Smooth muscle cell (in vitro differentiated cells): ENCODE measurements at regions not wholly inside any gene's neighbourhood (a gene's known extent, or its start where the extent isn't known, plus 50 kb on each side); places are given as distances from the start of the nearest gene placed in this dataset.
"Not testable (repeated sequence)": the region's sequence is repeated elsewhere in the genome, so short reads cannot be mapped to it uniquely, and the experiment has no call there.

Experiments used
- DNase-seq: peaks from one replicate; lab custom pipeline; 2025; ENCODE audit not compliant: unreplicated experiment; lab: John Stamatoyannopoulos, UW
- H2AFZ ChIP-seq: fragments of 200-600 bp; sonication (generic); 2 replicates; pipeline ENCODE4 v1.6.0; 2016; ENCODE audit warnings: antibody characterized with exemption, low read depth, mild to moderate bottlenecking
- H3F3A ChIP-seq: fragments of 200-600 bp; sonication (generic); 2 replicates; pipeline ENCODE4 v1.6.0; 2017; ENCODE audit warnings: antibody characterized with exemption, low read depth
- H3K27ac ChIP-seq: fragments of 200-600 bp; sonication (generic); 2 replicates; pipeline ENCODE4 v1.5.1; 2016; ENCODE audit warnings: low read depth, mild to moderate bottlenecking
- H3K27me3 ChIP-seq: fragments of 200-600 bp; sonication (generic); 2 replicates; pipeline ENCODE4 v1.6.1; 2016; ENCODE audit warnings: low read depth, mild to moderate bottlenecking
- H3K36me3 ChIP-seq: fragments of 200-600 bp; sonication (generic); 2 replicates; pipeline ENCODE4 v1.5.1; 2016; ENCODE audit warnings: low read depth
- H3K4me1 ChIP-seq: fragments of 200-600 bp; sonication (generic); 2 replicates; pipeline ENCODE4 v1.5.1; 2016; ENCODE audit warnings: low read depth
- H3K4me2 ChIP-seq: fragments of 200-600 bp; sonication (generic); 2 replicates; pipeline ENCODE4 v1.6.0; 2016; ENCODE audit warnings: mild to moderate bottlenecking
- H3K4me3 ChIP-seq: fragments of 200-600 bp; sonication (generic); 2 replicates; pipeline ENCODE4 v1.5.1; 2016; ENCODE audit warnings: mild to moderate bottlenecking
- H3K79me2 ChIP-seq: fragments of 200-600 bp; sonication (generic); 2 replicates; pipeline ENCODE4 v1.6.0; 2016; ENCODE audit warnings: low read depth, mild to moderate bottlenecking
- H3K9ac ChIP-seq: fragments of 200-600 bp; sonication (generic); 2 replicates; pipeline ENCODE4 v1.6.0; 2016; ENCODE audit warnings: low read depth
- H3K9me3 ChIP-seq: fragments of 200-600 bp; sonication (generic); replicated peaks from 2 replicates; pipeline ENCODE4 v1.5.1; 2016; ENCODE audit warnings: low read depth
- H4K20me1 ChIP-seq: fragments of 200-600 bp; sonication (generic); 2 replicates; pipeline ENCODE4 v1.6.0; 2016; ENCODE audit warnings: low read depth
- CTCF ChIP-seq: fragments of 200-600 bp; sonication (generic); IDR thresholded peaks from 2 replicates; pipeline ENCODE4 v1.5.1; 2017; ENCODE audit warnings: borderline replicate concordance, mild to moderate bottlenecking, antibody characterized with exemption; ENCODE audit not compliant: insufficient read depth, poor library complexity, severe bottlenecking
- WGBS: methylation state at CpG from one replicate; pipeline ENCODE4 v1.1.7; 2016; ENCODE audit warnings: low lambda C conversion rate; 5-methylcytosine and 5-hydroxymethylcytosine counted together

DNA sequence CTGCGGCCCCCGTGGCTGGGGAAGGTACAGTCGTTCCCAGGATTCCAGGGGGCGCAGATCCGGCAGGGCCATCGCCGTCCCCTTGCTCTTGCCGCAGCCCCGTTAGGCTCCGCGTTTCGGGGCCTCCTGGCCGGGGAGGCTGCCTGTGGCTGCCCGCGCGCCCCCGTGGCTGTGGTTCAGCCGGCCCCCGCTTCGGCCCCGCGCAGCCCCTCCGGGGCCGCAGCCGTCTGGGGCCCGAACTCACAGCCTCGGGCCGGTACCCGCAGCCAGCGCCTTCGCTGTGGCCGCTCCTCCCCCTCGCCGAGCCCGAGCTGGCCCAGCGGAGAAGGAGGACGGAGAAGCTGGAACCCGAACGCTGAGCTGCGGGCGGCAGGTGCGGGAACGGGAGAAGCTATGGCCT lies 1826.9 kb upstream of the DEFB115 start:
- no peak overlapping the region for H3K9ac ChIP-seq
- no peak for TF ChIP-seq CTCF
- no peaks in the 10 kb centered on the region for H3K9me3 ChIP-seq
- no peak for DNase-seq
- H3K4me3 ChIP-seq, result no peak overlapping the region
- no peaks in the 10 kb centered on the region for H4K20me1 ChIP-seq
- H2AFZ ChIP-seq, result no peak overlapping the region
- H3F3A ChIP-seq, result no peaks in the 10 kb centered on the region
- no peak overlapping the region for H3K4me2 ChIP-seq
- H3K36me3 ChIP-seq, result no peaks in the 10 kb centered on the region
- H3K27me3 ChIP-seq, result no peaks in the 10 kb centered on the region
- H3K4me1 ChIP-seq, result no peaks in the 10 kb centered on the region
- H3K27ac ChIP-seq, result no peak overlapping the region
- WGBS, result 93% methylated on average over 18 of the region's 43 CpGs
- no peaks in the 10 kb centered on the region for H3K79me2 ChIP-seq

GRCh38 chr20:29440721-29441120 lies 1816.7 kb upstream of the DEFB115 start:
- H3K79me2 ChIP-seq, H3K36me3 ChIP-seq, H3K9me3 ChIP-seq, H3K4me3 ChIP-seq, H3K4me1 ChIP-seq, H3K27ac ChIP-seq, H3K27me3 ChIP-seq, H2AFZ ChIP-seq, H3F3A ChIP-seq, H4K20me1 ChIP-seq, DNase-seq, H3K9ac ChIP-seq, H3K4me2 ChIP-seq: not testable (repeated sequence)
- 77% methylated on average over 3 of the region's 3 CpGs for WGBS

GRCh38 chr20:29443206-29443781 lies 1814.2 kb upstream of the DEFB115 start:
- H3K79me2 ChIP-seq, H2AFZ ChIP-seq, H3K4me2 ChIP-seq, H3K27me3 ChIP-seq, H3K27ac ChIP-seq, DNase-seq, H4K20me1 ChIP-seq, H3K9me3 ChIP-seq, H3K9ac ChIP-seq, H3K4me3 ChIP-seq, H3F3A ChIP-seq, H3K4me1 ChIP-seq, H3K36me3 ChIP-seq: not testable (repeated sequence)
- 39% methylated on average over 7 of the region's 7 CpGs for WGBS
- TF ChIP-seq CTCF, result peak; percentile 25

DNA sequence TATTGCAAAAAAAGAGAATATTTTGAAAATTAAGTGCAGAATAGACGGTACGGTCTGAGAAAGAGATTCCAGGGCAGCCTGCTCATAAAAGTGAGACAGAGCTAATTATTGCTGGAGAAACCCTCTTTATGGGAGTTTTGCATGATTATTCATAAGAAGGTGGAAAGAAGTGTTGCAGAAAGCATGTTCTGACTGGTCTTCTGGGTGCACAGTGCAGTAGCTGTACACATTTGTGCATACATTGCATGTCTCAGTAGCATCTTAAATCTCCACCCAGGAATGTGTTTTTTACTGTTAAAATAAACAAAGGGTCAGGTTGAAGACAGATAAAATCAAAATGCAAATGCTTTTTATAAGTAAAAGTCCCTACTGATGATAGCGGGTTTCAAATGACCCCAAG lies 1813.6 kb upstream of the DEFB115 start:
- 65% methylated on average over 3 of the region's 3 CpGs for WGBS

DNA sequence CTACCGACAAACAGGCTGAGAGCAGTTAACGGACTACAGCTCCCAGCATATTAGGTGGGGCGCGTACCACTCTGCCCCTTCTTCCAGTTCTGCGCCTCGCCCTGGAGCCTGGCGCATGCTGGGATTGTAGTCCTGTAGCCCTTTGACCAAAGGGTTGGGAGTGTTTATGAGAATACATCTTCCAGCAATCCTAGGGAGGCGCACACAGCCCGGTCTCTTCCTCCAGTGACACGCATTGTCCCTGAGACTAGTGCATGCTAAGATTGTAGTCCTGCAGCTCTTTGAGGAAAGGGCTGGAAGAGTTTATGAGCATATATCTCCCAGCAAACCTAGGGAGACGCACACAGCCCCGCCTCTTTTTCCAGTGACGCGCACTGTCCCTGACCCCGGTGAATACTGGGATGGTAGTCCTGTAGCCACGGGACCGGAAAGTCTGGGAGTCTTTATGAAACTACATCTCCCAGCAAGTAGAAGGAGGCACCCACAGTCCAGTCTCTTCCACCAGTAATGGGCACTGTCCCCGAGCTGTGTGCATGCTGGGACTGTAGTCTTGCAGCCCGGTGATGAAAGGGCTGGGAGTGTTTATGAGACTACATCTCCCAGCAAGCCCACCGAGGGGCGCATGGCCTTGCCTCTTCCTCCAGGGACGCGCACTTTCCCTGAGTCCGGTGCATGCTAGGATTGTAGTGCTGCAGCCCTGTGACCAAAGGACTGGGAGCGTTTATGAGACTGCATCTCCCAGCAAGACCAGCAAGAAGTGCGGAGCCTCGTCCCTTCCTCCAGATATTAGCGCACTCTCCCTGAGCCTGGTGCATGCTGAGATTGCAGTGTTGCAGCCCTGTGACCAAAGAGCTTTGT lies 1812.2 kb upstream of the DEFB115 start:
- not testable (repeated sequence) for DNase-seq, H3K4me3 ChIP-seq, H3K9me3 ChIP-seq, H3F3A ChIP-seq, H4K20me1 ChIP-seq, H3K9ac ChIP-seq, H3K79me2 ChIP-seq, H3K27ac ChIP-seq, H3K27me3 ChIP-seq, H2AFZ ChIP-seq, H3K4me1 ChIP-seq, H3K4me2 ChIP-seq, H3K36me3 ChIP-seq
- WGBS, result 95% methylated on average over 21 of the region's 28 CpGs

More for the DNA sequence above, 1813.6 kb upstream of the DEFB115 start:
- Histone ChIP-seq H3K4me1 (no peaks in the 10 kb centered on the region), H3K9me3 (no peaks in the 10 kb centered on the region), H3K9ac (no peak overlapping the region), H4K20me1 (no peaks in the 10 kb centered on the region), H2AFZ (no peak overlapping the region), H3F3A (no peaks in the 10 kb centered on the region), H3K4me2 (no peak overlapping the region), H3K79me2 (no peaks in the 10 kb centered on the region), H3K4me3 (no peak overlapping the region), H3K27ac (no peak overlapping the region), H3K27me3 (no peaks in the 10 kb centered on the region), H3K36me3 (no peaks in the 10 kb centered on the region)
- DNase-seq, result no peak
- no peak for TF ChIP-seq CTCF
